HepG2 (cell line): ENCODE measurements at regions not wholly inside any gene's neighbourhood (a gene's known extent, or its start where the extent isn't known, plus 50 kb on each side); places are given as distances from the start of the nearest gene placed in this dataset.

Experiments used
- ATAC-seq: fragments of 200-7000 bp; cut with Tn5 transposase; 3 replicates; pipeline ENCODE4 v1.9.1; 2020; ENCODE audit warnings: mild to moderate bottlenecking, moderate library complexity
- BruUV-seq: library from RNA; stranded (reverse); fragments of 400-500 nt; replicated peaks from 2 replicates; lab custom pipeline; 2021; lab: Mats Ljungman, UMichigan
- CTCF ChIA-PET: fragments of 300-600 bp; formaldehyde crosslinking; extraction: SDS; loops from one replicate; lab custom pipeline; 2021; ENCODE audit warnings: low total read pairs, inconsistent platforms, low intra/inter-chr PET ratio; lab: Yijun Ruan, JAX
- POLR2A ChIA-PET: fragments of 350-600 bp; sonication (Branson Sonifier 250); formaldehyde crosslinking; loops from one replicate; lab custom pipeline; 2020; ENCODE audit warnings: antibody characterized with exemption, inconsistent platforms; lab: Yijun Ruan, JAX
- DNase-seq: peaks from one replicate; pipeline ENCODE4 v3.0.0-alpha.2; 2015; ENCODE audit warnings: low spot score
- FAIRE-seq: peaks from 3 replicates; lab custom pipeline; 2011; peaks lifted over from hg19 to GRCh38; lab: Jason Lieb, UNC
- H2AFZ ChIP-seq: one replicate; pipeline ENCODE4 v1.6.1; 2011; ENCODE audit warnings: low read length, inconsistent platforms
- H3K27ac ChIP-seq: fragments of 300-600 bp; 3 replicates; pipeline ENCODE4 v1.8.0; 2011; ENCODE audit warnings: mixed run types, mild to moderate bottlenecking, mixed read lengths, low read length, inconsistent platforms; ENCODE audit not compliant: insufficient read depth; ENCODE audit errors: extremely low read length
- H3K27me3 ChIP-seq, 2 experiments: fragments of 200-600 bp in 1 of 2; 2 replicates in 1 of 2; 3 replicates in 1 of 2; pipeline versions ENCODE4 v1.6.0 to v1.8.0; 2011; ENCODE audit warnings: low read length in 2 of 2, mild to moderate bottlenecking in 2 of 2, moderate library complexity in 2 of 2, inconsistent platforms in 1 of 2; ENCODE audit not compliant: insufficient read depth in 2 of 2, control insufficient read depth in 1 of 2
- H3K36me3 ChIP-seq, 2 experiments: fragments of 200-600 bp in 1 of 2; replicated peaks in 1 of 2; 2 replicates in 1 of 2; 3 replicates in 1 of 2; pipeline versions ENCODE4 v1.5.1 to v1.8.0; 2011; ENCODE audit warnings: low read length in 2 of 2, inconsistent platforms in 1 of 2; ENCODE audit not compliant: insufficient read depth in 2 of 2, control insufficient read depth in 1 of 2
- H3K4me1 ChIP-seq: 2 replicates; pipeline ENCODE4 v1.5.1; 2012; ENCODE audit warnings: low read length, inconsistent platforms; ENCODE audit not compliant: insufficient read depth
- H3K4me2 ChIP-seq: 2 replicates; pipeline ENCODE4 v1.6.0; 2011; ENCODE audit warnings: low read depth, low read length, inconsistent platforms
- H3K4me3 ChIP-seq, 3 experiments: fragments of 200-600 bp in 1 of 3; sonication (generic), shearing (Covaris generic) in 1 of 3; replicated peaks in 1 of 3; 2 replicates each; pipeline ENCODE4 v1.5.1; 2011 to 2016; ENCODE audit warnings: low read length in 3 of 3, inconsistent platforms in 2 of 3, low read depth in 2 of 3, mild to moderate bottlenecking in 2 of 3, control low read depth in 1 of 3, mixed read lengths in 1 of 3; ENCODE audit not compliant: insufficient read depth in 1 of 3
- H3K79me2 ChIP-seq: one replicate; pipeline ENCODE4 v1.6.1; 2011; ENCODE audit warnings: low read length, inconsistent platforms; ENCODE audit not compliant: insufficient read depth
- H3K9ac ChIP-seq: 2 replicates; pipeline ENCODE4 v1.6.0; 2011; ENCODE audit warnings: mild to moderate bottlenecking, low read depth, low read length, inconsistent platforms; ENCODE audit not compliant: insufficient read depth
- H3K9me3 ChIP-seq: 2 replicates; pipeline ENCODE4 v1.5.1; 2012; ENCODE audit warnings: mild to moderate bottlenecking, low read length
- H4K20me1 ChIP-seq: 2 replicates; pipeline ENCODE4 v1.6.0; 2011; ENCODE audit warnings: inconsistent platforms, mild to moderate bottlenecking, low read length, moderate library complexity; ENCODE audit not compliant: insufficient read depth
- AFF4 ChIP-seq: sonication (generic); formaldehyde crosslinking; IDR thresholded peaks from 2 replicates; pipeline ENCODE4 v1.4.0; 2020; ENCODE audit warnings: missing genetic modification reagents
- CEBPB ChIP-seq: IDR thresholded peaks from 2 replicates; pipeline ENCODE4 v1.6.1; 2011; ENCODE audit warnings: low read depth, low read length, improper control_type of control experiment, borderline replicate concordance
- CENPBD1 ChIP-seq: sonication (generic); formaldehyde crosslinking; IDR thresholded peaks from 2 replicates; pipeline ENCODE4 v1.8.0; 2022; ENCODE audit warnings: missing genetic modification reagents, low read depth, mild to moderate bottlenecking, borderline replicate concordance
- CENPX ChIP-seq: sonication (generic); formaldehyde crosslinking; IDR thresholded peaks from 2 replicates; pipeline ENCODE4 v1.9.0; 2021; ENCODE audit warnings: mild to moderate bottlenecking, missing genetic modification reagents, moderate library complexity
- KLF13 ChIP-seq: sonication (generic); formaldehyde crosslinking; IDR thresholded peaks from 2 replicates; pipeline ENCODE4 v1.4.0; 2020; ENCODE audit warnings: mild to moderate bottlenecking, missing genetic modification reagents
- RCOR2 ChIP-seq: IDR thresholded peaks from 2 replicates; pipeline ENCODE4 v1.6.1; 2016; ENCODE audit warnings: missing biosample characterization, missing genetic modification reagents
- WGBS: methylation state at CpG from one replicate; pipeline ENCODE4 v1.1.6; 2017; ENCODE audit warnings: low lambda C conversion rate; 5-methylcytosine and 5-hydroxymethylcytosine counted together
- in situ Hi-C: cut with HindIII; loops from 2 replicates; pipeline ENCODE4 v1.10.0; 2017; ENCODE audit warnings: low pct_unique_long_range_greater_than_20kb; ENCODE audit not compliant: extremely low pct_ligation_motif_present
- intact Hi-C: fragments of 100-400 bp; cut with micrococcal nuclease; formaldehyde crosslinking; loops from one replicate; pipeline ENCODE4 v1.10.0; 2022; ENCODE audit not compliant: unreplicated experiment

- Histone ChIP-seq H3K4me3 (no peak overlapping the region), H2AFZ (no peak overlapping the region), H3K9me3 (peaks cover 9% of the 10 kb centered on the region; the same call in 1 of the 2 replicates), H4K20me1 (no peaks in the 10 kb centered on the region), H3K9ac (no peak overlapping the region), H3K79me2 (no peaks in the 10 kb centered on the region), H3K27me3 (no peaks in the 10 kb centered on the region), H3K4me1 (no peaks in the 10 kb centered on the region), H3K36me3 (no peaks in the 10 kb centered on the region), H3K4me2 (no peak overlapping the region), H3K27ac (no peak overlapping the region)
- WGBS, result 0% methylated on average over 2 of the region's 2 CpGs
- in situ Hi-C loops, result no loop called here
- CTCF ChIA-PET, result no interaction called here
- intact Hi-C loops, result no loop called here
- FAIRE-seq (no peak), DNase-seq (no peak), ATAC-seq (no peak)
- POLR2A ChIA-PET, result no interaction called here
- TF ChIP-seq AFF4 (CRISPR knock-in tag), result no peak
- TF ChIP-seq CENPBD1 (CRISPR knock-in tag), result no peak
- no peak for TF ChIP-seq RCOR2 (CRISPR knock-in tag)
- BruUV-seq, result no TSS peak
Measured at GRCh38 chr4:188879598-188879997, 740.4 kb downstream of the TRIML1 start.

GRCh38 chr4:188887905-188888304, 748.7 kb downstream of the TRIML1 start:
- CTCF ChIA-PET, result no interaction called here
- in situ Hi-C loops, result no loop called here

More at GRCh38 chr4:188887905-188888304, 748.7 kb downstream of the TRIML1 start:
- Histone ChIP-seq H4K20me1 (no peaks in the 10 kb centered on the region), H3K79me2 (no peaks in the 10 kb centered on the region), H3K27me3 (no peaks in the 10 kb centered on the region), H3K9ac (no peak overlapping the region), H3K36me3 (no peaks in the 10 kb centered on the region), H2AFZ (no peak overlapping the region), H3K4me3 (no peak overlapping the region), H3K27ac (no peak overlapping the region), H3K4me1 (no peaks in the 10 kb centered on the region), H3K9me3 (peaks cover 2% of the 10 kb centered on the region; the same call in 1 of the 2 replicates), H3K4me2 (no peak overlapping the region)
- ATAC-seq (no peak), FAIRE-seq (no peak), DNase-seq (no peak)
- WGBS, result 5% methylated on average over 2 of the region's 2 CpGs
- POLR2A ChIA-PET, result no interaction called here
- BruUV-seq, result no TSS peak
- no peak for TF ChIP-seq KLF13
- no peak for TF ChIP-seq CENPX (CRISPR knock-in tag)
- 0 out of 2 replicates have a peak, but pooled peaks have one; percentile 23 for TF ChIP-seq CEBPB
- intact Hi-C loops, result no loop called here
